A673 (cell line): ENCODE measurements at regions not wholly inside any gene's neighbourhood (a gene's known extent, or its start where the extent isn't known, plus 50 kb on each side); places are given as distances from the start of the nearest gene placed in this dataset.

ENCODE experiments used
- EZH2 ChIP-seq: fragments of 200-600 bp; sonication (generic); IDR thresholded peaks from 2 replicates; pipeline ENCODE4 v1.6.1; 2017; ENCODE audit warnings: borderline replicate concordance, low read depth, mild to moderate bottlenecking, mixed read lengths, antibody characterized with exemption, low read length; ENCODE audit not compliant: poor library complexity, severe bottlenecking
- TF ChIP-seq, protein P1 (sequence below): fragments of 300-800, 200-600 bp; sonication (generic); conservative IDR thresholded peaks from 2 replicates; pipeline ENCODE4 v1.5.1; 2017; ENCODE audit warnings: low read depth, mild to moderate bottlenecking, antibody characterized with exemption, low read length, moderate library complexity, mixed read lengths

DNA sequence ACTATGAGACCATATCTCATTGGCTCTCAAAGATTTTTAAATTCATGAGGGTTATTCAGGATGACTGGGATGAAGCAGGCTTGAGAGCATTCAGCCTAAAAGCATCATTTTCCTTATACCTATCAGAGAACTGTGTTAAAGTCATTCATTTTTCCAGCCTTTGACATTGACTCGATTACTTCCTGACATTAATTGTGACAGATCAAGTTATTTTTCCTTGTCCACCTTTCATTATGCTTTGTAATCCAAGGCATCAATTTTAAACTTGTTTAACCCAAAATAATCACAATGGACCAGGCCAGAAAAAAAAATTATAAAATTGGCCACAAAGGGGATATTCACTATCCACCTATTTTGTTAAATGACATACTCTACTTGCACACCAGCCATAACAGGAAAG is 1606.8 kb upstream of the PIK3C3 start:
- TF ChIP-seq, protein P1, sequence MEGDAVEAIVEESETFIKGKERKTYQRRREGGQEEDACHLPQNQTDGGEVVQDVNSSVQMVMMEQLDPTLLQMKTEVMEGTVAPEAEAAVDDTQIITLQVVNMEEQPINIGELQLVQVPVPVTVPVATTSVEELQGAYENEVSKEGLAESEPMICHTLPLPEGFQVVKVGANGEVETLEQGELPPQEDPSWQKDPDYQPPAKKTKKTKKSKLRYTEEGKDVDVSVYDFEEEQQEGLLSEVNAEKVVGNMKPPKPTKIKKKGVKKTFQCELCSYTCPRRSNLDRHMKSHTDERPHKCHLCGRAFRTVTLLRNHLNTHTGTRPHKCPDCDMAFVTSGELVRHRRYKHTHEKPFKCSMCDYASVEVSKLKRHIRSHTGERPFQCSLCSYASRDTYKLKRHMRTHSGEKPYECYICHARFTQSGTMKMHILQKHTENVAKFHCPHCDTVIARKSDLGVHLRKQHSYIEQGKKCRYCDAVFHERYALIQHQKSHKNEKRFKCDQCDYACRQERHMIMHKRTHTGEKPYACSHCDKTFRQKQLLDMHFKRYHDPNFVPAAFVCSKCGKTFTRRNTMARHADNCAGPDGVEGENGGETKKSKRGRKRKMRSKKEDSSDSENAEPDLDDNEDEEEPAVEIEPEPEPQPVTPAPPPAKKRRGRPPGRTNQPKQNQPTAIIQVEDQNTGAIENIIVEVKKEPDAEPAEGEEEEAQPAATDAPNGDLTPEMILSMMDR: no peak
- TF ChIP-seq EZH2: no peak
